PFSK-1 (cell line): ENCODE measurements at regions not wholly inside any gene's neighbourhood (a gene's known extent, or its start where the extent isn't known, plus 50 kb on each side); places are given as distances from the start of the nearest gene placed in this dataset.

Experiments
- FOXP2 ChIP-seq: optimal IDR thresholded peaks from 2 replicates; pipeline ENCODE3; 2011; ENCODE audit warnings: borderline replicate concordance, control low read depth, inconsistent platforms; ENCODE audit not compliant: insufficient read depth; ENCODE audit errors: extremely low read length, extremely low read depth
- POLR2AphosphoS5 ChIP-seq: IDR thresholded peaks from 2 replicates; pipeline ENCODE4 v1.6.1; 2012; ENCODE audit warnings: low read depth, mild to moderate bottlenecking, control low read depth, low read length, moderate library complexity
- SIN3A ChIP-seq: IDR thresholded peaks from 2 replicates; pipeline ENCODE4 v1.6.1; 2012; ENCODE audit warnings: mild to moderate bottlenecking, low read length, moderate library complexity, borderline replicate concordance; ENCODE audit not compliant: insufficient read depth
- TAF1 ChIP-seq: IDR thresholded peaks from 2 replicates; pipeline ENCODE4 v1.6.1; 2012; ENCODE audit warnings: low read length, control low read depth, borderline replicate concordance; ENCODE audit not compliant: insufficient read depth
- TF ChIP-seq, protein P1 (sequence below), 2 experiments: IDR thresholded peaks; 2 replicates each; pipeline versions ENCODE4 v1.6.1 to v1.8.0; 2011 to 2012; ENCODE audit warnings: low read depth in 2 of 2, low read length in 2 of 2, control low read depth in 1 of 2, inconsistent platforms in 1 of 2, mild to moderate bottlenecking in 1 of 2, moderate library complexity in 1 of 2; ENCODE audit not compliant: insufficient read depth in 1 of 2

DNA sequence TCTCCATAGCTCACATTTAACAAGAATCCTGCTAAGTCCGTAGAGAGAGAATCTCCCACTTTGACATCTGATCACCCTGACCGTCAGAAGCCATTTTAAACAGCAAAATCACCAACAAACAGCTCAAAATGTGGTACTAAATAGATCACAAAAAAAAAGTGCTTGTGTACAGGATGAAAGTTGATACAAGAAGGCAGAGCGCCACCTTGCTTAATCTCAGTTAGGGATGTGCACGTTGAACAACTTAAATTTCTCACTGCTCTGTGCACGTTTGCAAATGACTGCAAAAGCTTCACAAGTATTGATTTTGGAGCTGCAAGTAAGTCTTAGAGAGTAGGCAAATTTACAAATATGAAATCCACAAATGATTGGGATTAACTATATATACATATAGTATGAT lies 63.1 kb upstream of the NREP start:
- TF ChIP-seq SIN3A: no peak
- TF ChIP-seq, protein P1, sequence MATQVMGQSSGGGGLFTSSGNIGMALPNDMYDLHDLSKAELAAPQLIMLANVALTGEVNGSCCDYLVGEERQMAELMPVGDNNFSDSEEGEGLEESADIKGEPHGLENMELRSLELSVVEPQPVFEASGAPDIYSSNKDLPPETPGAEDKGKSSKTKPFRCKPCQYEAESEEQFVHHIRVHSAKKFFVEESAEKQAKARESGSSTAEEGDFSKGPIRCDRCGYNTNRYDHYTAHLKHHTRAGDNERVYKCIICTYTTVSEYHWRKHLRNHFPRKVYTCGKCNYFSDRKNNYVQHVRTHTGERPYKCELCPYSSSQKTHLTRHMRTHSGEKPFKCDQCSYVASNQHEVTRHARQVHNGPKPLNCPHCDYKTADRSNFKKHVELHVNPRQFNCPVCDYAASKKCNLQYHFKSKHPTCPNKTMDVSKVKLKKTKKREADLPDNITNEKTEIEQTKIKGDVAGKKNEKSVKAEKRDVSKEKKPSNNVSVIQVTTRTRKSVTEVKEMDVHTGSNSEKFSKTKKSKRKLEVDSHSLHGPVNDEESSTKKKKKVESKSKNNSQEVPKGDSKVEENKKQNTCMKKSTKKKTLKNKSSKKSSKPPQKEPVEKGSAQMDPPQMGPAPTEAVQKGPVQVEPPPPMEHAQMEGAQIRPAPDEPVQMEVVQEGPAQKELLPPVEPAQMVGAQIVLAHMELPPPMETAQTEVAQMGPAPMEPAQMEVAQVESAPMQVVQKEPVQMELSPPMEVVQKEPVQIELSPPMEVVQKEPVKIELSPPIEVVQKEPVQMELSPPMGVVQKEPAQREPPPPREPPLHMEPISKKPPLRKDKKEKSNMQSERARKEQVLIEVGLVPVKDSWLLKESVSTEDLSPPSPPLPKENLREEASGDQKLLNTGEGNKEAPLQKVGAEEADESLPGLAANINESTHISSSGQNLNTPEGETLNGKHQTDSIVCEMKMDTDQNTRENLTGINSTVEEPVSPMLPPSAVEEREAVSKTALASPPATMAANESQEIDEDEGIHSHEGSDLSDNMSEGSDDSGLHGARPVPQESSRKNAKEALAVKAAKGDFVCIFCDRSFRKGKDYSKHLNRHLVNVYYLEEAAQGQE (IDR thresholded peaks at IDR 0.05; ENCODE audit: insufficient read depth in 1 of 2, low read depth in 2 of 2, low read length in 2 of 2): no peak
- TF ChIP-seq POLR2AphosphoS5: no peak

DNA sequence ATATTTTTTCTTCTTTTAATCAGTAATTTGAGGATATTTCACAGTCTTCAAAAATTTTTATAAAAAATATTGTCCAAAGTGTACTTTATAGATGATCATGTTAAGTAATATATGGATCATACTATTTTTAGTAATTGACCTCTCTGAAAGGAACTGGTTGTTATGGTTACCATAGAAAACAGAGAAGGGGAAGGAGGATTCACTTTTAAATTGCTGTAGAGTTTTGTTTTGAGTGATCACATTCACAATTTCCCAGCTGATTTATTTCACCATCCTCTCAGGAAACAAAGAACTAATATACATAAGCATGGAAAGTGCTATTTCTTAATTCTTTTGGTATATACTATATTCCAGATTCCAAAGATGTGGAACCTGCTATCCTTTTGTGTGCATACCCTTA lies 56.5 kb upstream of the NREP start:
- TF ChIP-seq FOXP2 (no peak), TAF1 (no peak)
- TF ChIP-seq, protein P1 (IDR thresholded peaks at IDR 0.05; ENCODE audit: insufficient read depth in 1 of 2, low read depth in 2 of 2, low read length in 2 of 2): no peak

DNA sequence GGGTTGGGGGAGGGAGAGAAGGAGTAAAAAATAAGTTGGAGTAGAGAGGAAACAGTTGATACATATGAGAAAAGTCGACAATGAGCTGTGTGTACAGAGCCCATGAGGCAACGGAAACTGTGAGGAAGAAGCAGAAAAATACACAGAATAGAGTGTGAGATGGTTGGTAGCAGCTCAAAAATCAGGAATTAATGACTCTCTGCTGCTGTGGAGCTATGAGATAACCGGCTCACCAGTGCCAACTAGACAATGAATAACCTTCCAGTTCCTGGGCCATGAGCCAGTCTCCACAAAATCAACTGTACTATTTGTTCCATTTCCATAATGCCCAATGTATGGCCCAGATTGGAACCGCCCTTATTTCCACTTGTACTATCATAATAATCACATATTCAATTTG lies 53.1 kb upstream of the NREP start:
- TF ChIP-seq, protein P1 (IDR thresholded peaks at IDR 0.05; ENCODE audit: insufficient read depth in 1 of 2, low read depth in 2 of 2, low read length in 2 of 2): no peak
- TF ChIP-seq TAF1 (no peak), POLR2AphosphoS5 (no peak), FOXP2 (no peak), SIN3A (no peak)
